IgD-negative memory B cell (primary cell): ENCODE measurements at regions not wholly inside any gene's neighbourhood (a gene's known extent, or its start where the extent isn't known, plus 50 kb on each side); places are given as distances from the start of the nearest gene placed in this dataset.

ENCODE experiments used
- H3K27ac Mint-ChIP-seq, 3 donors: one replicate each; pipeline ENCODE4 v1.8.0; 2020 to 2022; ENCODE audit warnings: mild to moderate bottlenecking in 3 of 3, mixed read lengths in 3 of 3, moderate library complexity in 1 of 3
- H3K27me3 Mint-ChIP-seq: one replicate; pipeline ENCODE4 v1.8.0; 2021; ENCODE audit warnings: mixed read lengths
- H3K36me3 Mint-ChIP-seq: one replicate; pipeline ENCODE4 v1.8.0; 2020; ENCODE audit warnings: mild to moderate bottlenecking, mixed read lengths
- H3K4me1 Mint-ChIP-seq, 3 donors: one replicate each; pipeline ENCODE4 v1.8.0; 2020 to 2022; ENCODE audit warnings: mixed read lengths in 3 of 3, mild to moderate bottlenecking in 1 of 3
- H3K4me3 Mint-ChIP-seq, 4 donors: one replicate each; pipeline ENCODE4 v1.8.0; 2020 to 2022; ENCODE audit warnings: mild to moderate bottlenecking in 4 of 4, mixed read lengths in 4 of 4, moderate library complexity in 3 of 4
- H3K9me3 Mint-ChIP-seq, 3 donors: one replicate each; pipeline ENCODE4 v1.8.0; 2020 to 2021; ENCODE audit warnings: mixed read lengths in 3 of 3, mild to moderate bottlenecking in 1 of 3

DNA sequence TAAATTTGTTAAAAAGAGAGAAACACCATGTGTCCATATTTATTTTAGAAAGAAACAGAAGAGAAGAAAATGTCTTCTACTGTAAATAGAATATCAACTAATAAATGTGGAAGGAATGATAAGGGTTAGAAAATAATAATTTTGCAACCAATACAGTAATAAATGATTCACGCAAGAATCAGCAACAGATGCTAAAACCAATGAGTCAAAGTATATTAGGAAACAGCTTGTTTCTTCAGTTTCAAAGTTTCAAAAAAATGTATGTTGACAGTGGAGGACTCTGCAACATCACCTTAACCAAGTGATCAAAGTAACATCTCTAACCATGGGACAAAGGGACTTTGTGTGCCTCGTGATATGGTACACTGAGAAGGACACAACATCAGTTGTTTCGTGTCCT is 147.0 kb downstream of the TWIST2 start:
- Mint-ChIP-seq H3K9me3 (peaks cover 0 to 14% (median 8%) of the 10 kb centered on the region in 3 donors), H3K4me1 (no peaks in the 10 kb centered on the region), H3K27me3 (peaks cover 2% of the 10 kb centered on the region), H3K4me3 (no peak overlapping the region), H3K27ac (no peak overlapping the region), H3K36me3 (no peaks in the 10 kb centered on the region)

- no peak overlapping the region for H3K27ac Mint-ChIP-seq
- peaks cover 0 to 14% (median 8%) of the 10 kb centered on the region in 3 donors for H3K9me3 Mint-ChIP-seq
- H3K4me1 Mint-ChIP-seq, result no peaks in the 10 kb centered on the region
- H3K4me3 Mint-ChIP-seq, result no peak overlapping the region
- no peaks in the 10 kb centered on the region for H3K36me3 Mint-ChIP-seq
- peaks cover 2% of the 10 kb centered on the region for H3K27me3 Mint-ChIP-seq
Observed at GRCh38 chr2:238995634-238996033, 147.7 kb downstream of the TWIST2 start.

- peaks cover 2% of the 10 kb centered on the region for H3K36me3 Mint-ChIP-seq
- peaks cover 2 to 12% (median 9%) of the 10 kb centered on the region in 3 donors for H3K9me3 Mint-ChIP-seq
- peaks cover 2% of the 10 kb centered on the region for H3K27me3 Mint-ChIP-seq
- H3K4me3 Mint-ChIP-seq, result no peak overlapping the region
- no peak overlapping the region for H3K27ac Mint-ChIP-seq
- no peaks in the 10 kb centered on the region for H3K4me1 Mint-ChIP-seq
Observed at GRCh38 chr2:238996331-238997136, 148.6 kb downstream of the TWIST2 start.

DNA sequence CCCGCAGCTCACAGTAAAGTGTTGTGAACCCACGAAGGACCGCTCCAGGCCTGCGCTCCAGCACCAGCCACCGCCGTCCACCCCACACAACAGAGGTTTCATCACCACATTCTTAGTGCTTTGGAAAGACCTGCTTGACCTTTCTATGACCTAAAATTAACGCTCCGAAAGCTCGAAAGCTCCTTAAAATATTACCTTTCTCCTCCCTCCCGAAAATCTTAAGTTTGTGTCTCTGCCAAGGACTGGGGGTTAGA is 149.2 kb downstream of the TWIST2 start:
- peaks cover 2% of the 10 kb centered on the region for H3K36me3 Mint-ChIP-seq
- H3K27me3 Mint-ChIP-seq, result peaks cover 2% of the 10 kb centered on the region
- no peaks in the 10 kb centered on the region for H3K4me1 Mint-ChIP-seq
- peaks cover 5 to 16% (median 9%) of the 10 kb centered on the region in 3 donors for H3K9me3 Mint-ChIP-seq
- no peak overlapping the region for H3K4me3 Mint-ChIP-seq
- H3K27ac Mint-ChIP-seq, result no peak overlapping the region

- peak overlapping the region in 1 of 4 donors; percentile 17 for H3K4me3 Mint-ChIP-seq
- H3K36me3 Mint-ChIP-seq, result peaks cover 2% of the 10 kb centered on the region
- H3K4me1 Mint-ChIP-seq, result no peaks in the 10 kb centered on the region
- H3K9me3 Mint-ChIP-seq, result peaks cover 9 to 17% (median 9%) of the 10 kb centered on the region in 3 donors
- peaks cover 4% of the 10 kb centered on the region for H3K27me3 Mint-ChIP-seq
- no peak overlapping the region for H3K27ac Mint-ChIP-seq
Observed at GRCh38 chr2:238997684-238998083, 149.8 kb downstream of the TWIST2 start.
